Gastroesophageal sphincter (tissue), 2 donors: ENCODE measurements at regions not wholly inside any gene's neighbourhood (a gene's known extent, or its start where the extent isn't known, plus 50 kb on each side); places are given as distances from the start of the nearest gene placed in this dataset.

Source experiments
- EP300 ChIP-seq: sonication (generic); formaldehyde crosslinking; IDR thresholded peaks from one replicate; pipeline ENCODE4 v1.6.1; 2017; ENCODE audit warnings: antibody characterized with exemption, mild to moderate bottlenecking
- POLR2A ChIP-seq, 2 donors: fragments of 450-650 bp; IDR thresholded peaks; one replicate each; pipeline ENCODE4 v1.6.1; 2017; ENCODE audit warnings: antibody characterized with exemption in 2 of 2, mild to moderate bottlenecking in 2 of 2, moderate library complexity in 1 of 2
- POLR2AphosphoS5 ChIP-seq: sonication (generic); formaldehyde crosslinking; IDR thresholded peaks from one replicate; pipeline ENCODE4 v1.6.1; 2017; ENCODE audit warnings: antibody characterized with exemption

DNA sequence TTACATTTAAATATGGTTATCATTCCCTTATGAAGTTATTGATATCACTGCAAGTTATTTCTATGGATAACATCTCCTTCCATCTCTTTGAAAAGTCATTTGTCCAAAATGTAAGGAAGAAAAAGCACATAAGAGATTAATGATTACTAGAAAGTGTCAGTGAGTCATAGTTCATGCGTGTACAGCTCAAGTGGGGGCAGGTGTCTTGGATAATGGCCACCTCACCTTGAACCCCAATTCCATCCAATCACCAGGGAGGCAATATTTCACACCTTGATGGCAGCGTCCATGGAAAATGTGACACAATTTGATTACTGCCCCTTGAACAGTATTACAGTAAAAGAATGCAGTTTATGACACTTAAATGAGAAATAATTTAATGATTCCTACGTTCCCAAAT lies 358.3 kb upstream of the SOX9 start:
- TF ChIP-seq POLR2A (IDR thresholded peaks at IDR 0.05) (no peak), POLR2AphosphoS5 (no peak), EP300 (no peak)
